ENCODE measurements at regions not wholly inside any gene's neighbourhood (a gene's known extent, or its start where the extent isn't known, plus 50 kb on each side); places are given as distances from the start of the nearest gene placed in this dataset.

GRCh38 chr1:228918335-228918734 is 183.1 kb downstream of the RHOU start:
- POLR2A ChIA-PET (ENCODE audit: unreplicated experiment): no interaction called here
- Histone ChIP-seq H3K27me3 (ENCODE audit: insufficient read depth, low read depth) (peaks cover 46% of the 10 kb centered on the region), H3K9me2 (ENCODE audit: insufficient read depth) (no peaks in the 10 kb centered on the region), H3F3A (ENCODE audit: insufficient read depth, low read depth) (no peaks in the 10 kb centered on the region), H4K20me1 (ENCODE audit: insufficient read depth) (no peaks in the 10 kb centered on the region), H3K79me2 (ENCODE audit: low read depth) (no peaks in the 10 kb centered on the region), H3K36me3 (ENCODE audit: low read depth) (no peaks in the 10 kb centered on the region), H2AFZ (no peak overlapping the region), H3K27ac (no peak overlapping the region), H3K4me1 (replicated peaks; ENCODE audit: insufficient read depth) (no peaks in the 10 kb centered on the region), H3K4me2 (no peak overlapping the region), H3K9me3 (ENCODE audit: insufficient read depth, low read depth) (no peaks in the 10 kb centered on the region), H3K4me3 (no peak overlapping the region)
- intact Hi-C loops (cut with micrococcal nuclease; ENCODE audit: unreplicated experiment): no loop called here
- DNase-seq: no peak
- CTCF ChIA-PET: no interaction called here
- no TSS peak for BruUV-seq (replicated peaks)
- TF ChIP-seq CTCF (conservative IDR thresholded peaks at IDR 0.05) (no peak), EZH2 (IDR thresholded peaks at IDR 0.05; ENCODE audit: low read depth) (no peak)

- Histone ChIP-seq H3K4me2 (no peak overlapping the region), H3K4me3 (no peak overlapping the region), H3K4me1 (replicated peaks; ENCODE audit: insufficient read depth) (no peaks in the 10 kb centered on the region), H3K79me2 (ENCODE audit: low read depth) (no peaks in the 10 kb centered on the region), H3K27me3 (ENCODE audit: insufficient read depth, low read depth) (peaks cover 40% of the 10 kb centered on the region), H4K20me1 (ENCODE audit: insufficient read depth) (no peaks in the 10 kb centered on the region), H3K27ac (no peak overlapping the region), H3F3A (ENCODE audit: insufficient read depth, low read depth) (no peaks in the 10 kb centered on the region), H3K9me3 (ENCODE audit: insufficient read depth, low read depth) (no peaks in the 10 kb centered on the region), H2AFZ (no peak overlapping the region), H3K9me2 (ENCODE audit: insufficient read depth) (no peaks in the 10 kb centered on the region), H3K36me3 (ENCODE audit: low read depth) (no peaks in the 10 kb centered on the region)
- no peak for DNase-seq
- BruUV-seq (replicated peaks): no TSS peak
- ChIA-PET CTCF (no interaction called here), POLR2A (ENCODE audit: unreplicated experiment) (no interaction called here)
- TF ChIP-seq CTCF (conservative IDR thresholded peaks at IDR 0.05): no peak
- no peak for TF ChIP-seq EZH2 (IDR thresholded peaks at IDR 0.05; ENCODE audit: low read depth)
- intact Hi-C loops (cut with micrococcal nuclease; ENCODE audit: unreplicated experiment): no loop called here
These were observed 184.6 kb downstream of the RHOU start for GRCh38 chr1:228919914-228920313.

- Histone ChIP-seq H3K9me3 (ENCODE audit: insufficient read depth, low read depth) (no peaks in the 10 kb centered on the region), H3F3A (ENCODE audit: insufficient read depth, low read depth) (no peaks in the 10 kb centered on the region), H3K36me3 (ENCODE audit: low read depth) (no peaks in the 10 kb centered on the region), H4K20me1 (ENCODE audit: insufficient read depth) (no peaks in the 10 kb centered on the region), H3K9me2 (ENCODE audit: insufficient read depth) (no peaks in the 10 kb centered on the region), H3K4me2 (no peak overlapping the region), H3K4me3 (no peak overlapping the region), H3K27ac (no peak overlapping the region), H3K79me2 (ENCODE audit: low read depth) (no peaks in the 10 kb centered on the region), H2AFZ (no peak overlapping the region), H3K4me1 (replicated peaks; ENCODE audit: insufficient read depth) (no peaks in the 10 kb centered on the region), H3K27me3 (ENCODE audit: insufficient read depth, low read depth) (peaks cover 40% of the 10 kb centered on the region)
- POLR2A ChIA-PET (ENCODE audit: unreplicated experiment): no interaction called here
- intact Hi-C loops (cut with micrococcal nuclease; ENCODE audit: unreplicated experiment): no loop called here
- TF ChIP-seq CTCF (conservative IDR thresholded peaks at IDR 0.05) (no peak), EZH2 (IDR thresholded peaks at IDR 0.05; ENCODE audit: low read depth) (no peak)
- BruUV-seq (replicated peaks): no TSS peak
- DNase-seq: no peak
- CTCF ChIA-PET: no interaction called here
These were observed 185.6 kb downstream of the RHOU start for GRCh38 chr1:228920831-228921230.

All from PC-9 (cell line).